ENCODE measurements at regions not wholly inside any gene's neighbourhood (a gene's known extent, or its start where the extent isn't known, plus 50 kb on each side); places are given as distances from the start of the nearest gene placed in this dataset.

GRCh38 chr1:234532503-234532922 is 53.5 kb upstream of the TARBP1 start:
- Histone ChIP-seq H3K9me3 (no peaks in the 10 kb centered on the region; the same call in 1 of the 2 replicates), H3K4me1 (0 out of 2 replicates have a peak, but pooled peaks cover 4% of the 10 kb centered on the region), H3K27me3 (ENCODE audit: low read depth) (no peaks in the 10 kb centered on the region), H3K36me3 (replicated peaks) (no peaks in the 10 kb centered on the region), H3K4me3 (no peak overlapping the region)
- no peak for DNase-seq (ENCODE audit: low spot score in 2 of 2)
- in situ Hi-C loops (cut with MboI; ENCODE audit: low sequenced_read_pairs) = no loop called here

DNA sequence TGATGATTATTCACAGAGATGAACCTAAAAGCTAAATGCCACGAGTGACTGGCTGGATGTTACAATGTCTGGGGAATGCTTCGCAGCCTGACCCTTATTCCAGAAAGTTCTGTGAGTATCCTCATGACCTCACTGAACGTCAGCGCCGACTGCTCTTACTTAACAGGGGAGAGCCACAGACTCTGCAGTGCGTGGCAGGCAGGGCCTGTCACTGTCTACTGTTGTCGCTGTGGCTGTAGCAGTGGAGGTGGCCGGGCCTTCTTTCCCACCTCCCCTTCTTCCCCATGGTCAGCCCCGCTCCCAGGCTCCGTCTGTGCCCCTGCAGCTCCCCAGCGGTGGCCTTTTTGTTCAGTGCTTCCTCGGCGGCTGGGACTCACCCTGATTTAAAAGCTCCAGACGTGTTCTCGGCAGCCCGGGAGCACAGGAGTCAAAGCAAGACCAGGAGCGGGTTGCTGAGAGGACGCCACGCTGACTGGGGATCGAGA is 52.2 kb upstream of the TARBP1 start:
- Histone ChIP-seq H3K9me3 (no peaks in the 10 kb centered on the region; the same call in none of the 2 replicates), H3K4me1 (0 out of 2 replicates have a peak, but pooled peaks cover 4% of the 10 kb centered on the region), H3K4me3 (no peak overlapping the region), H3K27me3 (ENCODE audit: low read depth) (no peaks in the 10 kb centered on the region), H3K36me3 (replicated peaks) (no peaks in the 10 kb centered on the region)
- in situ Hi-C loops (cut with MboI; ENCODE audit: low sequenced_read_pairs) = no loop called here
- DNase-seq (ENCODE audit: low spot score in 2 of 2) = no peak

- no peaks in the 10 kb centered on the region for H3K27me3 ChIP-seq (ENCODE audit: low read depth)
Measured at GRCh38 chr1:234530672-234531071, 51.7 kb upstream of the TARBP1 start.

GRCh38 chr1:234529950-234530237 is 50.9 kb upstream of the TARBP1 start:
- Histone ChIP-seq H3K4me3 (no peak overlapping the region), H3K36me3 (replicated peaks) (no peaks in the 10 kb centered on the region), H3K9me3 (no peaks in the 10 kb centered on the region; the same call in 1 of the 2 replicates), H3K4me1 (0 out of 2 replicates have a peak, but pooled peaks cover 4% of the 10 kb centered on the region), H3K27me3 (ENCODE audit: low read depth) (no peaks in the 10 kb centered on the region)
- in situ Hi-C loops (cut with MboI; ENCODE audit: low sequenced_read_pairs) = no loop called here
- DNase-seq (ENCODE audit: low spot score in 2 of 2) = no peak

More at GRCh38 chr1:234530672-234531071, 51.7 kb upstream of the TARBP1 start:
- in situ Hi-C loops (cut with MboI; ENCODE audit: low sequenced_read_pairs) = no loop called here
- Histone ChIP-seq H3K36me3 (replicated peaks) (no peaks in the 10 kb centered on the region), H3K4me3 (no peak overlapping the region), H3K4me1 (0 out of 2 replicates have a peak, but pooled peaks cover 4% of the 10 kb centered on the region), H3K9me3 (no peaks in the 10 kb centered on the region; the same call in 1 of the 2 replicates)
- no peak for DNase-seq (ENCODE audit: low spot score in 2 of 2)

DNA sequence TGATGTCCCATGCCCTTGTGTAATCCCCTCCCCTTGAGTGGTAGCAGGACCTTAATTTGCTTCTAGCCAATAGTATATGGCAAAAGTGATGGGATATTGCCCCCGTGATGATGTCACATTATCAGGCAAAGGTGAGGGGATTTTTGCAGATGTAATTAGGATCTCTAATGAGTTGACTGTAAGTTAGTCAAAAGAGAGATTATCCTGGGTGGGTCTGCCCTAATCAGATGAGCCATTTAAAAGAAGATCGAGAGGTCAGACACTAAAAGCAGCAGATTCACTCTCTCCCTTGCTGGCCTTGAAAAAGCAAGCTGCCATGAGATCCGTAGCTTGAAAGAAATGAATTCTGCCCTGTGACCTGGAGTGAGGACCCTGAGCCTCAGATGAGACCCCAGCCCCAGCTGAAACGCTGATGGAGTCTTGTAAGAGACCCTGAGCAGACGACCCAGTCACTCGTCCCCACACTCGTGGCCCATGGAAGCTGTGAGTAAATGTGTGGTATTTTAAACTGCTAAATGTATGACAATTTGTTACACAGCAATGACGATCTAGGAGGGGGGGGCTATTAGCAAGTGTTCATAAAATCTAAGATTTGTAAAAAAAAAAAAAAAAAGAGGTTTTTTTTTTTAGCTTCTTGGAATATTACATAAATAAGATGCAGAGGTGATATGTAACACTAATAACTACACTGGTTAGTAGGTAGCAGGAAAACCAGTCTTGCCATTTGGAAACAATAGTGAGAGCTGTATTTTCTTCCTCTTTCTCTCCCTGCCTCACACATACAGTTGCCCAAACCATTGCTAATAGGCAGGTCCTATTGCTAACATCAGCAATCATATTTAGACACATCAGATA is 50.3 kb upstream of the TARBP1 start:
- Histone ChIP-seq H3K4me1 (peaks cover 4% of the 10 kb centered on the region), H3K36me3 (replicated peaks) (no peaks in the 10 kb centered on the region), H3K9me3 (no peaks in the 10 kb centered on the region; the same call in 1 of the 2 replicates), H3K4me3 (no peak overlapping the region), H3K27me3 (ENCODE audit: low read depth) (no peaks in the 10 kb centered on the region)
- in situ Hi-C loops (cut with MboI; ENCODE audit: low sequenced_read_pairs) = no loop called here
- DNase-seq (ENCODE audit: low spot score in 2 of 2) = no peak

Data from HAP-1 (cell line).